ENCODE measurements at regions not wholly inside any gene's neighbourhood (a gene's known extent, or its start where the extent isn't known, plus 50 kb on each side); places are given as distances from the start of the nearest gene placed in this dataset.

- no peak for TF ChIP-seq EZH2phosphoT487 (IDR thresholded peaks at IDR 0.05; ENCODE audit: borderline replicate concordance, low read length)
- no peak for TF ChIP-seq CTCF (IDR thresholded peaks at IDR 0.05; ENCODE audit: low read depth, low read length, poor library complexity, severe bottlenecking)
These were observed 135.2 kb upstream of the MGMT start for GRCh38 chr10:129331839-129332220.

Measured in DOHH2 (cell line).